K562 (cell line): ENCODE measurements at regions not wholly inside any gene's neighbourhood (a gene's known extent, or its start where the extent isn't known, plus 50 kb on each side); places are given as distances from the start of the nearest gene placed in this dataset.

Experiments used
- ATAC-seq: fragments of 200-7000 bp; cut with Tn5 transposase; 3 replicates; pipeline ENCODE4 v1.9.1; 2020; ENCODE audit warnings: moderate library complexity
- BruUV-seq: library from RNA; stranded (reverse); fragments of 400-500 nt; replicated peaks from 2 replicates; lab custom pipeline; 2021; lab: Mats Ljungman, UMichigan
- CTCF ChIA-PET: fragments of 300-600 bp; formaldehyde crosslinking; extraction: SDS; loops from one replicate; lab custom pipeline; 2021; ENCODE audit warnings: low intra/inter-chr PET ratio; lab: Yijun Ruan, JAX
- POLR2A ChIA-PET: fragments of 300-600, 350-650 bp; sonication (Branson Sonifier 250); formaldehyde crosslinking; extraction: SDS; loops from one replicate; lab custom pipeline; 2021; ENCODE audit warnings: antibody characterized with exemption, inconsistent platforms; lab: Yijun Ruan, JAX
- DNase-seq, 4 experiments: peaks; one replicate each; pipeline versions ENCODE4 v3.0.0 to v3.0.0-alpha.2; 2011 to 2018; ENCODE audit warnings: low spot score in 3 of 4, mixed read lengths in 3 of 4; ENCODE audit errors: extremely low read depth in 1 of 4
- FAIRE-seq: peaks from 2 replicates; lab custom pipeline; 2011; peaks lifted over from hg19 to GRCh38; lab: Jason Lieb, UNC
- H2AFZ ChIP-seq: 2 replicates; pipeline ENCODE4 v1.6.0; 2011; ENCODE audit warnings: low read depth, low read length, control low read depth, inconsistent platforms
- H3K27ac ChIP-seq: fragments of 200-600 bp; 3 replicates; pipeline ENCODE4 v1.8.0; 2011; ENCODE audit warnings: low read depth, mild to moderate bottlenecking, control low read depth, inconsistent platforms, low read length, moderate library complexity, mixed read lengths; ENCODE audit errors: extremely low read depth
- H3K27me3 ChIP-seq, 2 experiments: fragments of 300-600 bp in 1 of 2; 2 replicates in 1 of 2; 3 replicates in 1 of 2; pipeline versions ENCODE4 v1.6.0 to v1.8.0; 2011; ENCODE audit warnings: inconsistent platforms in 2 of 2, low read length in 2 of 2, mild to moderate bottlenecking in 1 of 2, mixed read lengths in 1 of 2, moderate library complexity in 1 of 2; ENCODE audit not compliant: control insufficient read depth in 2 of 2, insufficient read depth in 2 of 2
- H3K36me3 ChIP-seq: fragments of 300-600 bp; 3 replicates; pipeline ENCODE4 v1.8.0; 2011; ENCODE audit warnings: mild to moderate bottlenecking, low read length, inconsistent platforms; ENCODE audit not compliant: control insufficient read depth, insufficient read depth
- H3K4me1 ChIP-seq, 2 experiments: fragments of 200-600 bp in 1 of 2; replicated peaks in 1 of 2; 2 replicates in 1 of 2; 3 replicates in 1 of 2; pipeline versions ENCODE4 v1.5.1 to v1.8.0; 2011; ENCODE audit warnings: inconsistent platforms in 2 of 2, low read length in 2 of 2, mild to moderate bottlenecking in 1 of 2, mixed read lengths in 1 of 2, moderate library complexity in 1 of 2; ENCODE audit not compliant: control insufficient read depth in 2 of 2, insufficient read depth in 2 of 2
- H3K4me2 ChIP-seq: 2 replicates; pipeline ENCODE4 v1.6.1; 2011; ENCODE audit warnings: low read length, control low read depth, inconsistent platforms, mixed read lengths; ENCODE audit not compliant: insufficient read depth
- H3K4me3 ChIP-seq: fragments of 200-600 bp; sonication (generic), shearing (Covaris generic); 2 replicates; pipeline ENCODE4 v1.5.1; 2016; ENCODE audit warnings: control low read depth, inconsistent platforms
- H3K79me2 ChIP-seq: fragments of 200-600 bp; 3 replicates; pipeline ENCODE4 v1.8.0; 2011; ENCODE audit warnings: low read length, inconsistent platforms; ENCODE audit not compliant: control insufficient read depth, insufficient read depth
- H3K9ac ChIP-seq, 2 experiments: 2 replicates each; pipeline versions ENCODE4 v1.6.0 to v1.6.1; 2011; ENCODE audit warnings: low read depth in 2 of 2, low read length in 2 of 2, control low read depth in 1 of 2, inconsistent platforms in 1 of 2, mild to moderate bottlenecking in 1 of 2, mixed read lengths in 1 of 2; ENCODE audit not compliant: insufficient read depth in 1 of 2
- H3K9me1 ChIP-seq: one replicate; pipeline ENCODE4 v1.6.0; 2011; ENCODE audit warnings: inconsistent platforms, mild to moderate bottlenecking, low read length, moderate library complexity; ENCODE audit not compliant: control insufficient read depth, insufficient read depth
- H3K9me3 ChIP-seq: replicated peaks from 2 replicates; pipeline ENCODE4 v1.5.1; 2011; ENCODE audit warnings: low read depth, low read length, inconsistent platforms; ENCODE audit not compliant: control insufficient read depth, insufficient read depth
- H4K20me1 ChIP-seq: replicated peaks from 2 replicates; pipeline ENCODE4 v1.6.1; 2011; ENCODE audit warnings: low read length, inconsistent platforms, mixed read lengths; ENCODE audit not compliant: control insufficient read depth, insufficient read depth
- BHLHE40 ChIP-seq: IDR thresholded peaks from 2 replicates; pipeline ENCODE4 v1.6.1; 2011; ENCODE audit warnings: low read length, improper control_type of control experiment
- ETS2 ChIP-seq: IDR thresholded peaks from 2 replicates; pipeline ENCODE4 v1.6.1; 2016; ENCODE audit warnings: borderline replicate concordance, missing genetic modification characterization, mild to moderate bottlenecking, moderate library complexity, missing compliant biosample characterization; ENCODE audit not compliant: poor library complexity, severe bottlenecking
- MCM2 ChIP-seq: fragments of 450-650 bp; IDR thresholded peaks from 2 replicates; pipeline ENCODE4 v1.6.1; 2017; ENCODE audit warnings: low read depth, mild to moderate bottlenecking
- SETDB1 ChIP-seq: IDR thresholded peaks from one replicate; pipeline ENCODE4 v1.6.1; 2012; ENCODE audit warnings: low read length, control low read depth, inconsistent platforms
- ZBTB12 ChIP-seq: fragments of 250-450 bp; sonication (Bioruptor Pico); IDR thresholded peaks from 2 replicates; pipeline ENCODE4 v1.4.0; 2020
- ZBTB5 ChIP-seq: fragments of 450-650 bp; IDR thresholded peaks from 2 replicates; pipeline ENCODE4 v1.6.1; 2017; ENCODE audit warnings: antibody characterized with exemption
- ZNF449 ChIP-seq: fragments of 250-450 bp; sonication (Bioruptor Pico); IDR thresholded peaks from 2 replicates; pipeline ENCODE4 v1.8.0; 2022; ENCODE audit warnings: moderate library complexity, mild to moderate bottlenecking, inconsistent platforms
- WGBS: fragments of 100-300 bp; shearing (Covaris generic); methylation state at CpG from one replicate; pipeline ENCODE4 v1.1.6; 2016; ENCODE audit warnings: low coverage, mixed read lengths; ENCODE audit not compliant: insufficient coverage; ENCODE audit errors: missing lambda C conversion rate; 5-methylcytosine and 5-hydroxymethylcytosine counted together
- in situ Hi-C: fragments of 300-500 bp; cut with MboI; formaldehyde crosslinking; loops from 4 replicates; pipeline ENCODE4 v1.15.0; 2018; ENCODE audit warnings: inconsistent platforms, mixed read lengths
- intact Hi-C: fragments of 100-400 bp; cut with micrococcal nuclease; formaldehyde crosslinking; loops from 2 replicates; pipeline ENCODE4 v1.14.2; 2022

- no peaks in the 10 kb centered on the region for H3K36me3 ChIP-seq
- intact Hi-C loops = no loop called here
- H3K4me1 ChIP-seq = no peaks in the 10 kb centered on the region
- no peak overlapping the region for H2AFZ ChIP-seq
- BruUV-seq = no TSS peak
- no peaks in the 10 kb centered on the region for H3K79me2 ChIP-seq
- no peak overlapping the region for H3K4me2 ChIP-seq
- WGBS = 1% methylated on average over 3 of the region's 3 CpGs
- no peaks in the 10 kb centered on the region for H3K9me1 ChIP-seq
- H3K9ac ChIP-seq = no peak overlapping the region
- in situ Hi-C loops = no loop called here
- no peaks in the 10 kb centered on the region for H3K27me3 ChIP-seq
- ChIA-PET CTCF (no interaction called here), POLR2A (interaction anchor here (1.1 kb wide), 1 partner anchor 30 kb away, joined by 3 read pairs; no protein-coding TSS in a partner anchor)
- DNase-seq = no peak
- H3K4me3 ChIP-seq = no peak overlapping the region
- TF ChIP-seq ZNF449 = no peak
- TF ChIP-seq ZBTB12 (CRISPR knock-in tag) = no peak
- no peak for TF ChIP-seq BHLHE40
- TF ChIP-seq ZBTB5 = no peak
- TF ChIP-seq ETS2 = no peak
- no peak for TF ChIP-seq MCM2
- no peak for TF ChIP-seq SETDB1
- H3K27ac ChIP-seq = no peak overlapping the region
- FAIRE-seq = no peak
- no peak for ATAC-seq
- H4K20me1 ChIP-seq = no peaks in the 10 kb centered on the region
- no peaks in the 10 kb centered on the region for H3K9me3 ChIP-seq
Observed at GRCh38 chr2:23273786-23274185, 111.2 kb upstream of the KLHL29 start.
